Endothelial cell of umbilical vein (primary cell): ENCODE measurements at regions not wholly inside any gene's neighbourhood (a gene's known extent, or its start where the extent isn't known, plus 50 kb on each side); places are given as distances from the start of the nearest gene placed in this dataset.

ENCODE experiments used
- BruUV-seq: library from RNA; stranded (reverse); fragments of 400-500 nt; replicated peaks from 2 replicates; lab custom pipeline; 2021; lab: Mats Ljungman, UMichigan
- CTCF ChIA-PET: fragments of 300-600, 350-600 bp; sonication (Branson Sonifier 250); formaldehyde crosslinking; loops from one replicate; lab custom pipeline; 2021; ENCODE audit warnings: antibody characterized with exemption, inconsistent platforms; lab: Charles Lee
- POLR2A ChIA-PET: fragments of 300-600, 350-600 bp; sonication (Branson Sonifier 250); formaldehyde crosslinking; loops from one replicate; lab custom pipeline; 2021; ENCODE audit warnings: antibody characterized with exemption, inconsistent platforms; lab: Charles Lee
- DNase-seq: peaks from one replicate; pipeline ENCODE4 v3.0.0-alpha.2; 2011; ENCODE audit warnings: low read depth, low spot score
- FAIRE-seq: peaks from 2 replicates; lab custom pipeline; 2011; peaks lifted over from hg19 to GRCh38; lab: Jason Lieb, UNC
- H2AFZ ChIP-seq: 2 replicates; pipeline ENCODE4 v1.6.0; 2012; ENCODE audit warnings: low read depth, low read length, control low read depth, inconsistent platforms
- H3K27ac ChIP-seq: 2 replicates; pipeline ENCODE4 v1.5.1; 2011; ENCODE audit warnings: low read depth, mild to moderate bottlenecking, control low read depth, low read length, moderate library complexity; ENCODE audit not compliant: insufficient read depth
- H3K27me3 ChIP-seq, 2 experiments: 2 replicates each; pipeline versions ENCODE4 v1.6.0 to v1.6.1; 2011; ENCODE audit warnings: low read length in 2 of 2, mixed read lengths in 1 of 2; ENCODE audit not compliant: control insufficient read depth in 2 of 2, insufficient read depth in 2 of 2
- H3K36me3 ChIP-seq, 2 experiments: 2 replicates in 1 of 2; 3 replicates in 1 of 2; pipeline ENCODE4 v1.5.1; 2011; ENCODE audit warnings: low read length in 2 of 2, mild to moderate bottlenecking in 1 of 2, moderate library complexity in 1 of 2; ENCODE audit not compliant: control insufficient read depth in 2 of 2, insufficient read depth in 2 of 2; ENCODE audit errors: extremely low read depth in 1 of 2
- H3K4me1 ChIP-seq: 3 replicates; pipeline ENCODE4 v1.5.1; 2011; ENCODE audit warnings: mild to moderate bottlenecking, low read length; ENCODE audit not compliant: control insufficient read depth, insufficient read depth; ENCODE audit errors: extremely low read depth
- H3K4me2 ChIP-seq: 2 replicates; pipeline ENCODE4 v1.6.1; 2011; ENCODE audit warnings: low read length, control low read depth, mixed read lengths; ENCODE audit not compliant: insufficient read depth
- H3K4me3 ChIP-seq, 3 experiments: fragments of 200-600 bp in 1 of 3; sonication (generic), shearing (Covaris generic) in 1 of 3; replicated peaks in 1 of 3; 2 replicates each; pipeline ENCODE4 v1.5.1; 2011 to 2016; ENCODE audit warnings: control low read depth in 3 of 3, low read length in 3 of 3, mild to moderate bottlenecking in 2 of 3, inconsistent platforms in 1 of 3, low read depth in 1 of 3, moderate library complexity in 1 of 3; ENCODE audit not compliant: insufficient read depth in 1 of 3
- H3K79me2 ChIP-seq: 2 replicates; pipeline ENCODE4 v1.6.0; 2012; ENCODE audit warnings: low read length, inconsistent platforms; ENCODE audit not compliant: control insufficient read depth, insufficient read depth
- H3K9ac ChIP-seq: replicated peaks from 2 replicates; pipeline ENCODE3; 2011; ENCODE audit warnings: low read length, control low read depth; ENCODE audit not compliant: insufficient read depth; ENCODE audit errors: extremely low read depth
- H3K9me1 ChIP-seq: replicated peaks from 3 replicates; pipeline ENCODE4 v1.6.0; 2011; ENCODE audit warnings: mild to moderate bottlenecking, low read length; ENCODE audit not compliant: control insufficient read depth, insufficient read depth; ENCODE audit errors: extremely low read depth
- H3K9me3 ChIP-seq: replicated peaks from 2 replicates; pipeline ENCODE4 v1.5.1; 2012; ENCODE audit warnings: low read length, inconsistent platforms; ENCODE audit not compliant: control insufficient read depth, insufficient read depth
- H4K20me1 ChIP-seq: replicated peaks from 2 replicates; pipeline ENCODE3; 2011; ENCODE audit warnings: mild to moderate bottlenecking, low read length; ENCODE audit not compliant: control insufficient read depth, insufficient read depth; ENCODE audit errors: extremely low read depth
- EZH2 ChIP-seq: IDR thresholded peaks from 2 replicates; pipeline ENCODE4 v1.6.1; 2012; ENCODE audit warnings: borderline replicate concordance, low read depth, mild to moderate bottlenecking, moderate library complexity, low read length, inconsistent platforms; ENCODE audit not compliant: severe bottlenecking
- FOS ChIP-seq: IDR thresholded peaks from 2 replicates; pipeline ENCODE4 v1.6.1; 2011; ENCODE audit warnings: mild to moderate bottlenecking, low read length, moderate library complexity, borderline replicate concordance; ENCODE audit not compliant: insufficient read depth
- GATA2 ChIP-seq: IDR thresholded peaks from 2 replicates; pipeline ENCODE4 v1.7.0; 2011; ENCODE audit warnings: low read depth, mild to moderate bottlenecking, moderate library complexity, mixed read lengths, low read length; ENCODE audit not compliant: insufficient read length, insufficient read depth
- JUN ChIP-seq: IDR thresholded peaks from 2 replicates; pipeline ENCODE4 v1.6.1; 2011; ENCODE audit warnings: borderline replicate concordance, low read depth; ENCODE audit not compliant: insufficient read length, insufficient read depth
- MAX ChIP-seq: IDR thresholded peaks from 2 replicates; pipeline ENCODE4 v1.6.1; 2011; ENCODE audit not compliant: insufficient read depth, insufficient read length
- MYC ChIP-seq: IDR thresholded peaks from one replicate; pipeline ENCODE4 v1.6.1; 2011; ENCODE audit warnings: mild to moderate bottlenecking, low read depth, low read length
- POLR2A ChIP-seq: IDR thresholded peaks from 2 replicates; pipeline ENCODE4 v1.6.1; 2012; ENCODE audit warnings: low read depth, mild to moderate bottlenecking, control low read depth, low read length
- POLR2AphosphoS5 ChIP-seq: IDR thresholded peaks from 2 replicates; pipeline ENCODE4 v1.6.1; 2012; ENCODE audit warnings: low read depth, mild to moderate bottlenecking, control low read depth, low read length, moderate library complexity; ENCODE audit not compliant: insufficient read depth
- dilution Hi-C: fragments of 300-500 bp; cut with MboI; formaldehyde crosslinking; loops from one replicate; pipeline ENCODE4 v1.15.0; 2019; ENCODE audit warnings: low sequenced_read_pairs; ENCODE audit not compliant: extremely low pct_ligation_motif_present
- intact Hi-C: fragments of 100-400 bp; cut with micrococcal nuclease; formaldehyde crosslinking; loops from one replicate; pipeline ENCODE4 v1.10.0; 2022
- TF ChIP-seq, protein P1 (sequence below), 2 donors: IDR thresholded peaks; 1 replicate in 1 of 2; 2 replicates in 1 of 2; pipeline ENCODE4 v1.5.1; 2011; ENCODE audit warnings: low read length in 2 of 2, mild to moderate bottlenecking in 2 of 2, moderate library complexity in 2 of 2, control low read depth in 1 of 2, inconsistent platforms in 1 of 2, low read depth in 1 of 2; ENCODE audit not compliant: insufficient read depth in 1 of 2; ENCODE audit errors: extremely low read depth in 1 of 2

GRCh38 chr12:74455429-74455828 lies 82.2 kb upstream of the ATXN7L3B start:
- no peak overlapping the region for H3K4me2 ChIP-seq
- no peak for FAIRE-seq
- POLR2A ChIA-PET, result no interaction called here
- no peak for TF ChIP-seq POLR2A
- TF ChIP-seq GATA2, result no peak
- no peak for TF ChIP-seq EZH2
- TF ChIP-seq MYC, result no peak
- TF ChIP-seq, protein P1, sequence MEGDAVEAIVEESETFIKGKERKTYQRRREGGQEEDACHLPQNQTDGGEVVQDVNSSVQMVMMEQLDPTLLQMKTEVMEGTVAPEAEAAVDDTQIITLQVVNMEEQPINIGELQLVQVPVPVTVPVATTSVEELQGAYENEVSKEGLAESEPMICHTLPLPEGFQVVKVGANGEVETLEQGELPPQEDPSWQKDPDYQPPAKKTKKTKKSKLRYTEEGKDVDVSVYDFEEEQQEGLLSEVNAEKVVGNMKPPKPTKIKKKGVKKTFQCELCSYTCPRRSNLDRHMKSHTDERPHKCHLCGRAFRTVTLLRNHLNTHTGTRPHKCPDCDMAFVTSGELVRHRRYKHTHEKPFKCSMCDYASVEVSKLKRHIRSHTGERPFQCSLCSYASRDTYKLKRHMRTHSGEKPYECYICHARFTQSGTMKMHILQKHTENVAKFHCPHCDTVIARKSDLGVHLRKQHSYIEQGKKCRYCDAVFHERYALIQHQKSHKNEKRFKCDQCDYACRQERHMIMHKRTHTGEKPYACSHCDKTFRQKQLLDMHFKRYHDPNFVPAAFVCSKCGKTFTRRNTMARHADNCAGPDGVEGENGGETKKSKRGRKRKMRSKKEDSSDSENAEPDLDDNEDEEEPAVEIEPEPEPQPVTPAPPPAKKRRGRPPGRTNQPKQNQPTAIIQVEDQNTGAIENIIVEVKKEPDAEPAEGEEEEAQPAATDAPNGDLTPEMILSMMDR (IDR thresholded peaks at IDR 0.05; ENCODE audit: extremely low read depth in 1 of 2, insufficient read depth in 1 of 2, low read depth in 1 of 2, low read length in 2 of 2), result no peak
- no peak for TF ChIP-seq MAX
- TF ChIP-seq FOS, result no peak
- TF ChIP-seq JUN, result no peak
- TF ChIP-seq POLR2AphosphoS5, result no peak
- no peaks in the 10 kb centered on the region for H3K9me1 ChIP-seq
- H3K79me2 ChIP-seq, result no peaks in the 10 kb centered on the region
- H3K4me1 ChIP-seq, result no peaks in the 10 kb centered on the region
- intact Hi-C loops (no loop called here), dilution Hi-C loops (no loop called here)
- H3K27ac ChIP-seq, result no peak overlapping the region
- no peaks in the 10 kb centered on the region for H4K20me1 ChIP-seq
- no peaks in the 10 kb centered on the region for H3K27me3 ChIP-seq
- no peak overlapping the region for H3K9ac ChIP-seq
- BruUV-seq, result no TSS peak
- no peak overlapping the region for H3K4me3 ChIP-seq
- DNase-seq, result no peak
- no peaks in the 10 kb centered on the region for H3K36me3 ChIP-seq
- CTCF ChIA-PET, result no interaction called here
- H3K9me3 ChIP-seq, result no peaks in the 10 kb centered on the region
- H2AFZ ChIP-seq, result no peak overlapping the region
